SK-N-MC (cell line): ENCODE measurements at regions not wholly inside any gene's neighbourhood (a gene's known extent, or its start where the extent isn't known, plus 50 kb on each side); places are given as distances from the start of the nearest gene placed in this dataset.

Experiments
- DNase-seq: peaks from one replicate; pipeline ENCODE4 v3.0.0-alpha.2; 2011; ENCODE audit warnings: low read depth, low spot score
- H3K27ac ChIP-seq: fragments of 200-600 bp; sonication (generic); 2 replicates; pipeline ENCODE4 v1.5.1; 2016; ENCODE audit warnings: mixed run types
- H3K36me3 ChIP-seq: fragments of 200-600 bp; sonication (generic); 2 replicates; pipeline ENCODE4 v1.6.1; 2017; ENCODE audit warnings: antibody characterized with exemption, low read length, mixed read lengths; ENCODE audit not compliant: insufficient read depth
- H3K4me3 ChIP-seq: fragments of 200-600 bp; sonication (generic); 2 replicates; pipeline ENCODE4 v1.5.1; 2016
- H3K9ac ChIP-seq: fragments of 200-600 bp; sonication (generic); 2 replicates; pipeline ENCODE4 v1.8.0; 2017; ENCODE audit warnings: mixed run types, mixed read lengths; ENCODE audit not compliant: insufficient read length
- H3K9me3 ChIP-seq: fragments of 200-600 bp; sonication (generic); 2 replicates; pipeline ENCODE4 v1.6.1; 2017; ENCODE audit warnings: low read depth, mild to moderate bottlenecking, antibody characterized with exemption, low read length, moderate library complexity, mixed read lengths
- EZH2 ChIP-seq: fragments of 200-600 bp; sonication (generic); IDR thresholded peaks from one replicate; pipeline ENCODE4 v1.6.1; 2017; ENCODE audit warnings: antibody characterized with exemption
- FOXP2 ChIP-seq: optimal IDR thresholded peaks from 2 replicates; pipeline ENCODE3; 2011; ENCODE audit warnings: mild to moderate bottlenecking, moderate library complexity; ENCODE audit not compliant: insufficient read depth; ENCODE audit errors: extremely low read length, control extremely low read depth
- POLR2AphosphoS5 ChIP-seq: IDR thresholded peaks from 2 replicates; pipeline ENCODE4 v1.6.1; 2012; ENCODE audit warnings: mild to moderate bottlenecking, low read depth, low read length, borderline replicate concordance

DNA sequence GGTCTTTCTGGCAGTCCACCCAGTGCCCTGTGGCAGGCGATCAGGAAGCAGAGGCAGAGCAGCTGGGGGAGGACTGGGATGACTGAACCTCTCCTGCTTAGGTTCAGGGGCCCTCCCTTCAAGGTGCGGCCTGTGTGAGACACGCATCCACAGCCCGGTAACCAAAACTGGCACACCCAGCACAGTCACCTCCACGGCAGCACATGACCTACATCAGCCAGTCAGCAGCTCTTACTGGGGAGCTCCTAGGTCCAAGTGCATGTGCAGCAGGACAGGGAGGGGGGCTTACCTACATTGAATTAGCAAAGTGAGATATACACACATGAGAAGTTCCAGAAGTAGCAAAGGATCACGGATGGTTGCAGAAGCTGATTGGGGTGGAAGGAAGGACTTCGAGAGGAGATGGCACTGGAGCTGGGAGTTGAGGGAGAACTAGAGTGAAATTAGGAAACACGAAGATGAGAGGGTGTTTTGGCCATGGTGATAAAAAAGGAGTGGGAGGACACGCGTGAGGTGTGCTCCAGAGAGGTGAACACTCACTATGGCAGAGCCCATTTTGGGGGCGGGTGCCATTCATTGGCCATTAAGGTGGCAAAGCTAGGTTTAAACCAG is 51.4 kb upstream of the IRF2BP2 start:
- Histone ChIP-seq H3K27ac (no peak overlapping the region), H3K9me3 (no peaks in the 10 kb centered on the region), H3K9ac (no peak overlapping the region), H3K4me3 (no peak overlapping the region), H3K36me3 (no peaks in the 10 kb centered on the region)
- TF ChIP-seq FOXP2: no peak
- DNase-seq: no peak

DNA sequence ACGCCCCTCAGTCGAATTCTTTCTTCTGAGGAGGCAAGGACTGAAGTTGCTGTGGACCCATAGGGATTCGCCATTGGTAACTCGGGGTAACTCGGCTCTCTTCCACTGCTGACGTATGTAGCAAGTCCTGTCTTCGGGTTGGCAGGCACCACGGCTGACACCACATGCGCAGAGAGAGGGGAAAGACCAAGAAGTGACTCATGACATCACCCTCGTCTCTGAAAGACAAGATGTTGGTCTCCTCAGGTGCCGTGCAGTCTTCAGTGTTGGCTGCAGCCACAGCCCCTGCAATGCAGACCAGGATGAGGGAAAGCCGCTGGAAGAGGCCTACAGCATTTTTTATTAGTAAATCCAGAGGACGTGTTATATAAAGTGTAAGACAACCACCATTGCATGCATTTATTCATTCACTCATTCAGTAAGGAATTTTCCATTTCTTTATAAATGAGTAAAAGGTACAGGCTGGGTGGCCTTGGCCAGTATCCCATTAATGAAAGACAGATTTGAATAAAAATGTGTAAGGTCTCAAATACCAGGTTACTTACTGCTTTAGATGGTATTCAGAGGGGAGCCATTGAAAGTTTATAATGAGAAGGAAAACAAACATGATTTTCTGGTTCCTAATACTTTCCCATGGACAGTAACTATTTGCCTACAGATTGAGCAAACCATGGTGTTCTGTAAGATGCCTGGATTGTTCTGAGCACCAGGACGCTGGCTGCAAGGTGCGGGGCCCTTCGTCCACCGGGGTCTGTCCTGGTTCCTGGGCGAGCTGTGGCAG is 50.7 kb upstream of the IRF2BP2 start:
- no peak for DNase-seq
- TF ChIP-seq EZH2: no peak
- no peak for TF ChIP-seq POLR2AphosphoS5
- no peak for TF ChIP-seq FOXP2
- Histone ChIP-seq H3K36me3 (no peaks in the 10 kb centered on the region), H3K4me3 (no peak overlapping the region), H3K9me3 (no peaks in the 10 kb centered on the region), H3K9ac (no peak overlapping the region), H3K27ac (no peak overlapping the region)
